K562 (cell line): ENCODE measurements at regions not wholly inside any gene's neighbourhood (a gene's known extent, or its start where the extent isn't known, plus 50 kb on each side); places are given as distances from the start of the nearest gene placed in this dataset.

Experiments
- ATAC-seq: fragments of 200-7000 bp; cut with Tn5 transposase; 3 replicates; pipeline ENCODE4 v1.9.1; 2020; ENCODE audit warnings: moderate library complexity
- BruUV-seq: library from RNA; stranded (reverse); fragments of 400-500 nt; replicated peaks from 2 replicates; lab custom pipeline; 2021; lab: Mats Ljungman, UMichigan
- CTCF ChIA-PET: fragments of 300-600 bp; formaldehyde crosslinking; extraction: SDS; loops from one replicate; lab custom pipeline; 2021; ENCODE audit warnings: low intra/inter-chr PET ratio; lab: Yijun Ruan, JAX
- POLR2A ChIA-PET: fragments of 300-600, 350-650 bp; sonication (Branson Sonifier 250); formaldehyde crosslinking; extraction: SDS; loops from one replicate; lab custom pipeline; 2021; ENCODE audit warnings: antibody characterized with exemption, inconsistent platforms; lab: Yijun Ruan, JAX
- DNase-seq, 4 experiments: peaks; one replicate each; pipeline versions ENCODE4 v3.0.0 to v3.0.0-alpha.2; 2011 to 2018; ENCODE audit warnings: low spot score in 3 of 4, mixed read lengths in 3 of 4; ENCODE audit errors: extremely low read depth in 1 of 4
- FAIRE-seq: peaks from 2 replicates; lab custom pipeline; 2011; peaks lifted over from hg19 to GRCh38; lab: Jason Lieb, UNC
- H2AFZ ChIP-seq: 2 replicates; pipeline ENCODE4 v1.6.0; 2011; ENCODE audit warnings: low read depth, low read length, control low read depth, inconsistent platforms
- H3K27ac ChIP-seq: fragments of 200-600 bp; 3 replicates; pipeline ENCODE4 v1.8.0; 2011; ENCODE audit warnings: low read depth, mild to moderate bottlenecking, control low read depth, inconsistent platforms, low read length, moderate library complexity, mixed read lengths; ENCODE audit errors: extremely low read depth
- H3K27me3 ChIP-seq, 2 experiments: fragments of 300-600 bp in 1 of 2; 2 replicates in 1 of 2; 3 replicates in 1 of 2; pipeline versions ENCODE4 v1.6.0 to v1.8.0; 2011; ENCODE audit warnings: inconsistent platforms in 2 of 2, low read length in 2 of 2, mild to moderate bottlenecking in 1 of 2, mixed read lengths in 1 of 2, moderate library complexity in 1 of 2; ENCODE audit not compliant: control insufficient read depth in 2 of 2, insufficient read depth in 2 of 2
- H3K36me3 ChIP-seq: fragments of 300-600 bp; 3 replicates; pipeline ENCODE4 v1.8.0; 2011; ENCODE audit warnings: mild to moderate bottlenecking, low read length, inconsistent platforms; ENCODE audit not compliant: control insufficient read depth, insufficient read depth
- H3K4me1 ChIP-seq, 2 experiments: fragments of 200-600 bp in 1 of 2; replicated peaks in 1 of 2; 2 replicates in 1 of 2; 3 replicates in 1 of 2; pipeline versions ENCODE4 v1.5.1 to v1.8.0; 2011; ENCODE audit warnings: inconsistent platforms in 2 of 2, low read length in 2 of 2, mild to moderate bottlenecking in 1 of 2, mixed read lengths in 1 of 2, moderate library complexity in 1 of 2; ENCODE audit not compliant: control insufficient read depth in 2 of 2, insufficient read depth in 2 of 2
- H3K4me2 ChIP-seq: 2 replicates; pipeline ENCODE4 v1.6.1; 2011; ENCODE audit warnings: low read length, control low read depth, inconsistent platforms, mixed read lengths; ENCODE audit not compliant: insufficient read depth
- H3K4me3 ChIP-seq: fragments of 200-600 bp; sonication (generic), shearing (Covaris generic); 2 replicates; pipeline ENCODE4 v1.5.1; 2016; ENCODE audit warnings: control low read depth, inconsistent platforms
- H3K79me2 ChIP-seq: fragments of 200-600 bp; 3 replicates; pipeline ENCODE4 v1.8.0; 2011; ENCODE audit warnings: low read length, inconsistent platforms; ENCODE audit not compliant: control insufficient read depth, insufficient read depth
- H3K9ac ChIP-seq, 2 experiments: 2 replicates each; pipeline versions ENCODE4 v1.6.0 to v1.6.1; 2011; ENCODE audit warnings: low read depth in 2 of 2, low read length in 2 of 2, control low read depth in 1 of 2, inconsistent platforms in 1 of 2, mild to moderate bottlenecking in 1 of 2, mixed read lengths in 1 of 2; ENCODE audit not compliant: insufficient read depth in 1 of 2
- H3K9me1 ChIP-seq: one replicate; pipeline ENCODE4 v1.6.0; 2011; ENCODE audit warnings: inconsistent platforms, mild to moderate bottlenecking, low read length, moderate library complexity; ENCODE audit not compliant: control insufficient read depth, insufficient read depth
- H3K9me3 ChIP-seq: replicated peaks from 2 replicates; pipeline ENCODE4 v1.5.1; 2011; ENCODE audit warnings: low read depth, low read length, inconsistent platforms; ENCODE audit not compliant: control insufficient read depth, insufficient read depth
- H4K20me1 ChIP-seq: replicated peaks from 2 replicates; pipeline ENCODE4 v1.6.1; 2011; ENCODE audit warnings: low read length, inconsistent platforms, mixed read lengths; ENCODE audit not compliant: control insufficient read depth, insufficient read depth
- ATF1 ChIP-seq, 2 experiments: fragments of 450-650 bp in 1 of 2; IDR thresholded peaks; 2 replicates each; pipeline ENCODE4 v1.6.1; 2016; ENCODE audit warnings: missing compliant biosample characterization in 1 of 2, missing genetic modification characterization in 1 of 2
- CREM ChIP-seq: IDR thresholded peaks from 2 replicates; pipeline ENCODE4 v1.6.1; 2014; ENCODE audit warnings: antibody characterized with exemption, low read depth
- HMBOX1 ChIP-seq: sonication (generic); IDR thresholded peaks from 2 replicates; pipeline ENCODE4 v1.6.1; 2016
- JUN ChIP-seq, 2 experiments: sonication (generic) in 1 of 2; formaldehyde crosslinking in 1 of 2; IDR thresholded peaks; 2 replicates each; pipeline versions ENCODE4 v1.6.1 to v1.8.0; 2012 to 2022; ENCODE audit warnings: borderline replicate concordance in 2 of 2, mild to moderate bottlenecking in 2 of 2, improper control_type of control experiment in 1 of 2, low read depth in 1 of 2, low read length in 1 of 2, missing genetic modification reagents in 1 of 2
- PHF8 ChIP-seq: fragments of 200-600 bp; sonication (generic); IDR thresholded peaks from 2 replicates; pipeline ENCODE4 v1.6.1; 2012; ENCODE audit warnings: mixed run types, mild to moderate bottlenecking, inconsistent platforms, low read length, moderate library complexity, borderline replicate concordance
- RERE ChIP-seq: sonication (generic); formaldehyde crosslinking; IDR thresholded peaks from 2 replicates; pipeline ENCODE4 v1.8.0; 2023; ENCODE audit warnings: missing genetic modification reagents, mild to moderate bottlenecking, borderline replicate concordance
- ZNF561 ChIP-seq: fragments of 450-650 bp; formaldehyde crosslinking; conservative IDR thresholded peaks from 2 replicates; pipeline ENCODE4 v1.4.0; 2020; ENCODE audit warnings: mild to moderate bottlenecking, moderate library complexity
- ZNF75A ChIP-seq: fragments of 450-650 bp; formaldehyde crosslinking; IDR thresholded peaks from 2 replicates; pipeline ENCODE4 v1.4.0; 2020; ENCODE audit warnings: mild to moderate bottlenecking
- WGBS: fragments of 100-300 bp; shearing (Covaris generic); methylation state at CpG from one replicate; pipeline ENCODE4 v1.1.6; 2016; ENCODE audit warnings: low coverage, mixed read lengths; ENCODE audit not compliant: insufficient coverage; ENCODE audit errors: missing lambda C conversion rate; 5-methylcytosine and 5-hydroxymethylcytosine counted together
- in situ Hi-C: fragments of 300-500 bp; cut with MboI; formaldehyde crosslinking; loops from 4 replicates; pipeline ENCODE4 v1.15.0; 2018; ENCODE audit warnings: inconsistent platforms, mixed read lengths
- intact Hi-C: fragments of 100-400 bp; cut with micrococcal nuclease; formaldehyde crosslinking; loops from 2 replicates; pipeline ENCODE4 v1.14.2; 2022
- TF ChIP-seq, protein P1 (sequence below): IDR thresholded peaks from 3 replicates; pipeline ENCODE4 v1.6.1; 2011; ENCODE audit warnings: borderline replicate concordance, mild to moderate bottlenecking, moderate library complexity; ENCODE audit not compliant: insufficient read length; ENCODE audit errors: extremely low read depth

GRCh38 chr11:29153078-29153477, 863.8 kb downstream of the KCNA4 start:
- no peak overlapping the region for H2AFZ ChIP-seq
- no peak overlapping the region for H3K9ac ChIP-seq
- no peaks in the 10 kb centered on the region for H4K20me1 ChIP-seq
- in situ Hi-C loops (no loop called here), intact Hi-C loops (no loop called here)
- no peaks in the 10 kb centered on the region; the same call in 1 of the 2 replicates for H3K9me3 ChIP-seq
- no peak overlapping the region for H3K4me3 ChIP-seq
- DNase-seq, result no peak
- ChIA-PET POLR2A (no interaction called here), CTCF (no interaction called here)
- no peaks in the 10 kb centered on the region for H3K27me3 ChIP-seq
- no peak overlapping the region for H3K27ac ChIP-seq
- H3K4me2 ChIP-seq, result no peak overlapping the region
- no peak for FAIRE-seq
- no peaks in the 10 kb centered on the region for H3K4me1 ChIP-seq
- H3K9me1 ChIP-seq, result no peaks in the 10 kb centered on the region
- H3K79me2 ChIP-seq, result no peaks in the 10 kb centered on the region
- ATAC-seq, result no peak
- no TSS peak for BruUV-seq
- 0% methylated on average over 1 of the region's 1 CpG for WGBS
- no peaks in the 10 kb centered on the region for H3K36me3 ChIP-seq
- TF ChIP-seq JUN (IDR thresholded peaks at IDR 0.05; ENCODE audit: borderline replicate concordance, low read depth, low read length) (no peak), JUN (CRISPR knock-in tag; IDR thresholded peaks at IDR 0.05; ENCODE audit: borderline replicate concordance) (no peak), ATF1 (CRISPR knock-in tag; IDR thresholded peaks at IDR 0.05) (no peak), ATF1 (tag; IDR thresholded peaks at IDR 0.05) (no peak), PHF8 (no peak), ZNF75A (CRISPR knock-in tag) (no peak), RERE (CRISPR knock-in tag) (no peak), CREM (no peak), ZNF561 (CRISPR knock-in tag) (no peak), HMBOX1 (no peak)
- TF ChIP-seq, protein P1, sequence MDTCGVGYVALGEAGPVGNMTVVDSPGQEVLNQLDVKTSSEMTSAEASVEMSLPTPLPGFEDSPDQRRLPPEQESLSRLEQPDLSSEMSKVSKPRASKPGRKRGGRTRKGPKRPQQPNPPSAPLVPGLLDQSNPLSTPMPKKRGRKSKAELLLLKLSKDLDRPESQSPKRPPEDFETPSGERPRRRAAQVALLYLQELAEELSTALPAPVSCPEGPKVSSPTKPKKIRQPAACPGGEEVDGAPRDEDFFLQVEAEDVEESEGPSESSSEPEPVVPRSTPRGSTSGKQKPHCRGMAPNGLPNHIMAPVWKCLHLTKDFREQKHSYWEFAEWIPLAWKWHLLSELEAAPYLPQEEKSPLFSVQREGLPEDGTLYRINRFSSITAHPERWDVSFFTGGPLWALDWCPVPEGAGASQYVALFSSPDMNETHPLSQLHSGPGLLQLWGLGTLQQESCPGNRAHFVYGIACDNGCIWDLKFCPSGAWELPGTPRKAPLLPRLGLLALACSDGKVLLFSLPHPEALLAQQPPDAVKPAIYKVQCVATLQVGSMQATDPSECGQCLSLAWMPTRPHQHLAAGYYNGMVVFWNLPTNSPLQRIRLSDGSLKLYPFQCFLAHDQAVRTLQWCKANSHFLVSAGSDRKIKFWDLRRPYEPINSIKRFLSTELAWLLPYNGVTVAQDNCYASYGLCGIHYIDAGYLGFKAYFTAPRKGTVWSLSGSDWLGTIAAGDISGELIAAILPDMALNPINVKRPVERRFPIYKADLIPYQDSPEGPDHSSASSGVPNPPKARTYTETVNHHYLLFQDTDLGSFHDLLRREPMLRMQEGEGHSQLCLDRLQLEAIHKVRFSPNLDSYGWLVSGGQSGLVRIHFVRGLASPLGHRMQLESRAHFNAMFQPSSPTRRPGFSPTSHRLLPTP, result no peak
